ENCODE measurements at regions not wholly inside any gene's neighbourhood (a gene's known extent, or its start where the extent isn't known, plus 50 kb on each side); places are given as distances from the start of the nearest gene placed in this dataset.

- H3K9ac ChIP-seq (ENCODE audit: low read depth, low read length, poor library complexity), result no peak overlapping the region
- H2BK5ac ChIP-seq (ENCODE audit: low read length), result no peak overlapping the region
- no peaks in the 10 kb centered on the region for H3K36me3 ChIP-seq (replicated peaks in 1 of 2; ENCODE audit: control insufficient read depth in 2 of 2, insufficient read depth in 2 of 2, low read length in 2 of 2)
- H3K14ac ChIP-seq (ENCODE audit: low read length), result no peak overlapping the region
- H4K91ac ChIP-seq (ENCODE audit: low read depth, low read length, poor library complexity), result no peak overlapping the region
- H3K9me3 ChIP-seq (replicated peaks in 1 of 2; ENCODE audit: control insufficient read depth in 2 of 2, insufficient read depth in 1 of 2, low read depth in 1 of 2, low read length in 2 of 2), result no peaks in the 10 kb centered on the region
- H3K79me1 ChIP-seq (ENCODE audit: low read depth, low read length), result no peaks in the 10 kb centered on the region
- H3K4me2 ChIP-seq (ENCODE audit: insufficient read depth, low read length, poor library complexity, severe bottlenecking), result no peak overlapping the region
- H3K4me3 ChIP-seq (ENCODE audit: low read length in 2 of 2), result no peak overlapping the region
- no peak overlapping the region for H2BK120ac ChIP-seq (ENCODE audit: low read depth, low read length)
- H3K27me3 ChIP-seq (ENCODE audit: control insufficient read depth in 3 of 3, insufficient read depth in 3 of 3, low read depth in 1 of 3, low read length in 3 of 3), result no peaks in the 10 kb centered on the region
- H4K8ac ChIP-seq (ENCODE audit: low read depth, low read length), result no peak overlapping the region
- no CpG with 5 or more reads among the region's 7 CpGs for WGBS, 2 donors (ENCODE audit: extremely low coverage in 2 of 2, insufficient read length in 2 of 2, insufficient replicate concordance in 1 of 2)
- no peak overlapping the region for H3K27ac ChIP-seq (replicated peaks; ENCODE audit: low read length)
- H2BK12ac ChIP-seq (ENCODE audit: low read length), result no peak overlapping the region
- no peak overlapping the region for H3K23ac ChIP-seq (ENCODE audit: low read depth, low read length, poor library complexity)
- no peak overlapping the region for H3K4ac ChIP-seq (ENCODE audit: low read length)
- H3K4me1 ChIP-seq (ENCODE audit: control insufficient read depth in 2 of 2, insufficient read depth in 1 of 2, low read depth in 1 of 2, low read length in 2 of 2), result peaks cover 0 to 2% of the 10 kb centered on the region in 2 donors
- no peak for DNase-seq (ENCODE audit: low spot score)
- H2AK5ac ChIP-seq (ENCODE audit: low read depth, low read length), result no peak overlapping the region
- no peak overlapping the region for H2AFZ ChIP-seq (ENCODE audit: low read length)
- H2BK15ac ChIP-seq (ENCODE audit: low read length), result no peak overlapping the region
- no peak overlapping the region for H3K18ac ChIP-seq (ENCODE audit: low read length)
Measured at GRCh38 chr10:36118314-36118713, 476.2 kb upstream of the FZD8 start.

DNA sequence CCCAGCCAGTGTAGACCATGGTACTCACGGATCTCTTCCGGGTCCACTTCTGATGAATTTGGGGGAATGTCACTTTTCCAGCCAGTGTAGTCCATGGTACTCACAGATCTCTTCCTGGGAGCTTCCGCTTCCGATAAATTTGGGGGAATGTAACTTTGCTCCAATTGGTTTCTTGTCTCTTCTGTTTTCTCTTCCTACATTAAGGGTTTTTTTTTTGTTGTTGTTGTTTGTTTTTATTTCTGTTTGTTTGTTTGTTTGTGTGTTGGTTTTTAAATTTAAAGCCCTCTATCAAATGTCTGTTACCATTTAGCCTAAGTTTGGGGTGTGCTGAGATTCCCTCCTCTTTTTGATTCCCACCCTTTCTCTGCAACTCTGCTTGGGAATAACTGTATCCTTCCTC, 475.8 kb upstream of the FZD8 start:
- Histone ChIP-seq H4K91ac (ENCODE audit: low read depth, low read length, poor library complexity) (no peak overlapping the region), H2BK15ac (ENCODE audit: low read length) (no peak overlapping the region), H3K79me1 (ENCODE audit: low read depth, low read length) (no peaks in the 10 kb centered on the region), H2BK5ac (ENCODE audit: low read length) (no peak overlapping the region), H3K4me2 (ENCODE audit: insufficient read depth, low read length, poor library complexity, severe bottlenecking) (no peak overlapping the region), H3K27ac (replicated peaks; ENCODE audit: low read length) (no peak overlapping the region), H3K9me3 (replicated peaks in 1 of 2; ENCODE audit: control insufficient read depth in 2 of 2, insufficient read depth in 1 of 2, low read depth in 1 of 2, low read length in 2 of 2) (no peaks in the 10 kb centered on the region), H3K9ac (ENCODE audit: low read depth, low read length, poor library complexity) (no peak overlapping the region), H3K4ac (ENCODE audit: low read length) (no peak overlapping the region), H4K8ac (ENCODE audit: low read depth, low read length) (no peak overlapping the region), H3K4me3 (ENCODE audit: low read length in 2 of 2) (no peak overlapping the region), H3K36me3 (replicated peaks in 1 of 2; ENCODE audit: control insufficient read depth in 2 of 2, insufficient read depth in 2 of 2, low read length in 2 of 2) (no peaks in the 10 kb centered on the region), H3K23ac (ENCODE audit: low read depth, low read length, poor library complexity) (no peak overlapping the region), H2AFZ (ENCODE audit: low read length) (no peak overlapping the region), H3K18ac (ENCODE audit: low read length) (no peak overlapping the region), H3K14ac (ENCODE audit: low read length) (no peak overlapping the region), H3K27me3 (ENCODE audit: control insufficient read depth in 3 of 3, insufficient read depth in 3 of 3, low read depth in 1 of 3, low read length in 3 of 3) (no peaks in the 10 kb centered on the region), H2AK5ac (ENCODE audit: low read depth, low read length) (no peak overlapping the region), H3K4me1 (ENCODE audit: control insufficient read depth in 2 of 2, insufficient read depth in 1 of 2, low read depth in 1 of 2, low read length in 2 of 2) (peaks cover 0 to 2% of the 10 kb centered on the region in 2 donors), H2BK120ac (ENCODE audit: low read depth, low read length) (no peak overlapping the region), H2BK12ac (ENCODE audit: low read length) (no peak overlapping the region)
- no peak for DNase-seq (ENCODE audit: low spot score)
- WGBS, 2 donors (ENCODE audit: extremely low coverage in 2 of 2, insufficient read length in 2 of 2, insufficient replicate concordance in 1 of 2), result no CpG with 5 or more reads among the region's 4 CpGs

DNA sequence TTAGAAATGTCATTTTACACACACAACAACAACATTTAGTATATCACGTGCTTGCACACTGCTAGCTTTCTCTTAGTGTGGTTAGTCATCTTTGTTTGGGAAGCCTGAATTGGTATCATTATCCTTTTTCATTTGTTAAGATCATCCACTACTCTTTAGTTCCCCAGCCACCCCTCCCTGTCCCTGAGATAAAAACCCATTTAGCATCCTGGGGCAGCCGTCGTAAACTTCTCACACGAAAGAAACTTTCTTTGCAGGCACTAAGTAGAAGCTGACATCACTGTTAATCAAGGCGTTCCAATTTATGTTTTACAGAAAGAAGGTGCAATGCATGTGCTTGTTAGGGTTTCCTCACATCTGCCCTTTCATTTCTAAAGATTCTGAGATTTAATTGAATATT, 475.1 kb upstream of the FZD8 start:
- H3K18ac ChIP-seq (ENCODE audit: low read length), result no peak overlapping the region
- H3K4me1 ChIP-seq (ENCODE audit: control insufficient read depth in 2 of 2, insufficient read depth in 1 of 2, low read depth in 1 of 2, low read length in 2 of 2), result peaks cover 0 to 2% of the 10 kb centered on the region in 2 donors
- H3K4me2 ChIP-seq (ENCODE audit: insufficient read depth, low read length, poor library complexity, severe bottlenecking), result no peak overlapping the region
- no peak overlapping the region for H3K23ac ChIP-seq (ENCODE audit: low read depth, low read length, poor library complexity)
- H3K14ac ChIP-seq (ENCODE audit: low read length), result no peak overlapping the region
- H2AK5ac ChIP-seq (ENCODE audit: low read depth, low read length), result no peak overlapping the region
- no peak overlapping the region for H2BK15ac ChIP-seq (ENCODE audit: low read length)
- no peak for DNase-seq (ENCODE audit: low spot score)
- WGBS, 2 donors (ENCODE audit: extremely low coverage in 2 of 2, insufficient read length in 2 of 2, insufficient replicate concordance in 1 of 2), result no CpG with 5 or more reads among the region's 5 CpGs
- no peaks in the 10 kb centered on the region for H3K27me3 ChIP-seq (ENCODE audit: control insufficient read depth in 3 of 3, insufficient read depth in 3 of 3, low read depth in 1 of 3, low read length in 3 of 3)
- H2BK5ac ChIP-seq (ENCODE audit: low read length), result no peak overlapping the region
- no peak overlapping the region for H2BK12ac ChIP-seq (ENCODE audit: low read length)
- H4K91ac ChIP-seq (ENCODE audit: low read depth, low read length, poor library complexity), result no peak overlapping the region
- H2BK120ac ChIP-seq (ENCODE audit: low read depth, low read length), result no peak overlapping the region
- H2AFZ ChIP-seq (ENCODE audit: low read length), result no peak overlapping the region
- H4K8ac ChIP-seq (ENCODE audit: low read depth, low read length), result no peak overlapping the region
- H3K4ac ChIP-seq (ENCODE audit: low read length), result no peak overlapping the region
- no peak overlapping the region for H3K9ac ChIP-seq (ENCODE audit: low read depth, low read length, poor library complexity)
- no peaks in the 10 kb centered on the region for H3K9me3 ChIP-seq (replicated peaks in 1 of 2; ENCODE audit: control insufficient read depth in 2 of 2, insufficient read depth in 1 of 2, low read depth in 1 of 2, low read length in 2 of 2)
- no peak overlapping the region for H3K27ac ChIP-seq (replicated peaks; ENCODE audit: low read length)
- no peaks in the 10 kb centered on the region for H3K36me3 ChIP-seq (replicated peaks in 1 of 2; ENCODE audit: control insufficient read depth in 2 of 2, insufficient read depth in 2 of 2, low read length in 2 of 2)
- no peaks in the 10 kb centered on the region for H3K79me1 ChIP-seq (ENCODE audit: low read depth, low read length)
- H3K4me3 ChIP-seq (ENCODE audit: low read length in 2 of 2), result no peak overlapping the region

GRCh38 chr10:36116731-36117130, 474.6 kb upstream of the FZD8 start:
- Histone ChIP-seq H3K4ac (ENCODE audit: low read length) (no peak overlapping the region), H2BK5ac (ENCODE audit: low read length) (no peak overlapping the region), H4K8ac (ENCODE audit: low read depth, low read length) (no peak overlapping the region), H3K36me3 (replicated peaks in 1 of 2; ENCODE audit: control insufficient read depth in 2 of 2, insufficient read depth in 2 of 2, low read length in 2 of 2) (no peaks in the 10 kb centered on the region), H2AFZ (ENCODE audit: low read length) (no peak overlapping the region), H3K14ac (ENCODE audit: low read length) (no peak overlapping the region), H3K23ac (ENCODE audit: low read depth, low read length, poor library complexity) (no peak overlapping the region), H3K79me1 (ENCODE audit: low read depth, low read length) (no peaks in the 10 kb centered on the region), H4K91ac (ENCODE audit: low read depth, low read length, poor library complexity) (no peak overlapping the region), H3K4me2 (ENCODE audit: insufficient read depth, low read length, poor library complexity, severe bottlenecking) (no peak overlapping the region), H2BK12ac (ENCODE audit: low read length) (no peak overlapping the region), H3K9me3 (replicated peaks in 1 of 2; ENCODE audit: control insufficient read depth in 2 of 2, insufficient read depth in 1 of 2, low read depth in 1 of 2, low read length in 2 of 2) (no peaks in the 10 kb centered on the region), H3K27ac (replicated peaks; ENCODE audit: low read length) (no peak overlapping the region), H3K4me3 (ENCODE audit: low read length in 2 of 2) (no peak overlapping the region), H2BK120ac (ENCODE audit: low read depth, low read length) (no peak overlapping the region), H2BK15ac (ENCODE audit: low read length) (no peak overlapping the region), H3K9ac (ENCODE audit: low read depth, low read length, poor library complexity) (no peak overlapping the region), H3K4me1 (ENCODE audit: control insufficient read depth in 2 of 2, insufficient read depth in 1 of 2, low read depth in 1 of 2, low read length in 2 of 2) (peaks cover 0 to 2% of the 10 kb centered on the region in 2 donors), H3K27me3 (ENCODE audit: control insufficient read depth in 3 of 3, insufficient read depth in 3 of 3, low read depth in 1 of 3, low read length in 3 of 3) (no peaks in the 10 kb centered on the region), H2AK5ac (ENCODE audit: low read depth, low read length) (no peak overlapping the region), H3K18ac (ENCODE audit: low read length) (no peak overlapping the region)
- no peak for DNase-seq (ENCODE audit: low spot score)
- no CpG with 5 or more reads among the region's 6 CpGs for WGBS, 2 donors (ENCODE audit: extremely low coverage in 2 of 2, insufficient read length in 2 of 2, insufficient replicate concordance in 1 of 2)

Measured in neuronal stem cell (in vitro differentiated cells).